ENCODE measurements at regions not wholly inside any gene's neighbourhood (a gene's known extent, or its start where the extent isn't known, plus 50 kb on each side); places are given as distances from the start of the nearest gene placed in this dataset.

DNA sequence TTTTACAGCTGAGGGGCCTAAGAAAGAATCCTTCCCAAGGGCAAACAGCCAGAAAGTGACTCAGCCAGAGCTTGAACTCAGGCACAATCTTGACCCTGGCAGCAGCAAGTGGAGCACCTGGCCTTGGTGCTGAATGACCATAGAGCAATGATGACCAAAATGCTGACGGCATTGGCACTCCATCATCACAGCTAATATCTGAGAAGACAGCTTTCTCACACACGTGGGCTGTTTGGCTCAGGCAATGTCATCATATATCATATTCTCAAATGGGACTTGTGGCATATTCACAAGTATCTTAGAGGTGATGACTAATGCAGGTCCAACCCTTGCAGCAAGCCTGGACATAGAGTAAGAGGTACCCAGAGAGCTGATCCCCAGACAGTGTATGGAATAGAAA, 443.9 kb upstream of the MYT1L start (continued):
- TF ChIP-seq, protein P1, sequence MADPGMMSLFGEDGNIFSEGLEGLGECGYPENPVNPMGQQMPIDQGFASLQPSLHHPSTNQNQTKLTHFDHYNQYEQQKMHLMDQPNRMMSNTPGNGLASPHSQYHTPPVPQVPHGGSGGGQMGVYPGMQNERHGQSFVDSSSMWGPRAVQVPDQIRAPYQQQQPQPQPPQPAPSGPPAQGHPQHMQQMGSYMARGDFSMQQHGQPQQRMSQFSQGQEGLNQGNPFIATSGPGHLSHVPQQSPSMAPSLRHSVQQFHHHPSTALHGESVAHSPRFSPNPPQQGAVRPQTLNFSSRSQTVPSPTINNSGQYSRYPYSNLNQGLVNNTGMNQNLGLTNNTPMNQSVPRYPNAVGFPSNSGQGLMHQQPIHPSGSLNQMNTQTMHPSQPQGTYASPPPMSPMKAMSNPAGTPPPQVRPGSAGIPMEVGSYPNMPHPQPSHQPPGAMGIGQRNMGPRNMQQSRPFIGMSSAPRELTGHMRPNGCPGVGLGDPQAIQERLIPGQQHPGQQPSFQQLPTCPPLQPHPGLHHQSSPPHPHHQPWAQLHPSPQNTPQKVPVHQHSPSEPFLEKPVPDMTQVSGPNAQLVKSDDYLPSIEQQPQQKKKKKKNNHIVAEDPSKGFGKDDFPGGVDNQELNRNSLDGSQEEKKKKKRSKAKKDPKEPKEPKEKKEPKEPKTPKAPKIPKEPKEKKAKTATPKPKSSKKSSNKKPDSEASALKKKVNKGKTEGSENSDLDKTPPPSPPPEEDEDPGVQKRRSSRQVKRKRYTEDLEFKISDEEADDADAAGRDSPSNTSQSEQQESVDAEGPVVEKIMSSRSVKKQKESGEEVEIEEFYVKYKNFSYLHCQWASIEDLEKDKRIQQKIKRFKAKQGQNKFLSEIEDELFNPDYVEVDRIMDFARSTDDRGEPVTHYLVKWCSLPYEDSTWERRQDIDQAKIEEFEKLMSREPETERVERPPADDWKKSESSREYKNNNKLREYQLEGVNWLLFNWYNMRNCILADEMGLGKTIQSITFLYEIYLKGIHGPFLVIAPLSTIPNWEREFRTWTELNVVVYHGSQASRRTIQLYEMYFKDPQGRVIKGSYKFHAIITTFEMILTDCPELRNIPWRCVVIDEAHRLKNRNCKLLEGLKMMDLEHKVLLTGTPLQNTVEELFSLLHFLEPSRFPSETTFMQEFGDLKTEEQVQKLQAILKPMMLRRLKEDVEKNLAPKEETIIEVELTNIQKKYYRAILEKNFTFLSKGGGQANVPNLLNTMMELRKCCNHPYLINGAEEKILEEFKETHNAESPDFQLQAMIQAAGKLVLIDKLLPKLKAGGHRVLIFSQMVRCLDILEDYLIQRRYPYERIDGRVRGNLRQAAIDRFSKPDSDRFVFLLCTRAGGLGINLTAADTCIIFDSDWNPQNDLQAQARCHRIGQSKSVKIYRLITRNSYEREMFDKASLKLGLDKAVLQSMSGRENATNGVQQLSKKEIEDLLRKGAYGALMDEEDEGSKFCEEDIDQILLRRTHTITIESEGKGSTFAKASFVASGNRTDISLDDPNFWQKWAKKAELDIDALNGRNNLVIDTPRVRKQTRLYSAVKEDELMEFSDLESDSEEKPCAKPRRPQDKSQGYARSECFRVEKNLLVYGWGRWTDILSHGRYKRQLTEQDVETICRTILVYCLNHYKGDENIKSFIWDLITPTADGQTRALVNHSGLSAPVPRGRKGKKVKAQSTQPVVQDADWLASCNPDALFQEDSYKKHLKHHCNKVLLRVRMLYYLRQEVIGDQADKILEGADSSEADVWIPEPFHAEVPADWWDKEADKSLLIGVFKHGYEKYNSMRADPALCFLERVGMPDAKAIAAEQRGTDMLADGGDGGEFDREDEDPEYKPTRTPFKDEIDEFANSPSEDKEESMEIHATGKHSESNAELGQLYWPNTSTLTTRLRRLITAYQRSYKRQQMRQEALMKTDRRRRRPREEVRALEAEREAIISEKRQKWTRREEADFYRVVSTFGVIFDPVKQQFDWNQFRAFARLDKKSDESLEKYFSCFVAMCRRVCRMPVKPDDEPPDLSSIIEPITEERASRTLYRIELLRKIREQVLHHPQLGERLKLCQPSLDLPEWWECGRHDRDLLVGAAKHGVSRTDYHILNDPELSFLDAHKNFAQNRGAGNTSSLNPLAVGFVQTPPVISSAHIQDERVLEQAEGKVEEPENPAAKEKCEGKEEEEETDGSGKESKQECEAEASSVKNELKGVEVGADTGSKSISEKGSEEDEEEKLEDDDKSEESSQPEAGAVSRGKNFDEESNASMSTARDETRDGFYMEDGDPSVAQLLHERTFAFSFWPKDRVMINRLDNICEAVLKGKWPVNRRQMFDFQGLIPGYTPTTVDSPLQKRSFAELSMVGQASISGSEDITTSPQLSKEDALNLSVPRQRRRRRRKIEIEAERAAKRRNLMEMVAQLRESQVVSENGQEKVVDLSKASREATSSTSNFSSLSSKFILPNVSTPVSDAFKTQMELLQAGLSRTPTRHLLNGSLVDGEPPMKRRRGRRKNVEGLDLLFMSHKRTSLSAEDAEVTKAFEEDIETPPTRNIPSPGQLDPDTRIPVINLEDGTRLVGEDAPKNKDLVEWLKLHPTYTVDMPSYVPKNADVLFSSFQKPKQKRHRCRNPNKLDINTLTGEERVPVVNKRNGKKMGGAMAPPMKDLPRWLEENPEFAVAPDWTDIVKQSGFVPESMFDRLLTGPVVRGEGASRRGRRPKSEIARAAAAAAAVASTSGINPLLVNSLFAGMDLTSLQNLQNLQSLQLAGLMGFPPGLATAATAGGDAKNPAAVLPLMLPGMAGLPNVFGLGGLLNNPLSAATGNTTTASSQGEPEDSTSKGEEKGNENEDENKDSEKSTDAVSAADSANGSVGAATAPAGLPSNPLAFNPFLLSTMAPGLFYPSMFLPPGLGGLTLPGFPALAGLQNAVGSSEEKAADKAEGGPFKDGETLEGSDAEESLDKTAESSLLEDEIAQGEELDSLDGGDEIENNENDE (IDR thresholded peaks at IDR 0.05; ENCODE audit: insufficient replicate concordance, low read length): no peak
- TF ChIP-seq POU5F1 (IDR thresholded peaks at IDR 0.05; ENCODE audit: low read depth, low read length): no peak
- no peak for TF ChIP-seq CHD1 (IDR thresholded peaks at IDR 0.05; ENCODE audit: low read depth, low read length)
- TF ChIP-seq, protein P2, sequence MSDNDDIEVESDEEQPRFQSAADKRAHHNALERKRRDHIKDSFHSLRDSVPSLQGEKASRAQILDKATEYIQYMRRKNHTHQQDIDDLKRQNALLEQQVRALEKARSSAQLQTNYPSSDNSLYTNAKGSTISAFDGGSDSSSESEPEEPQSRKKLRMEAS (IDR thresholded peaks at IDR 0.05): no peak
- TF ChIP-seq SUZ12 (IDR thresholded peaks at IDR 0.05; ENCODE audit: low read length): no peak
- TF ChIP-seq ZNF274 (IDR thresholded peaks at IDR 0.05; ENCODE audit: borderline replicate concordance, extremely low read depth, low read length): no peak
- TF ChIP-seq, protein P3, sequence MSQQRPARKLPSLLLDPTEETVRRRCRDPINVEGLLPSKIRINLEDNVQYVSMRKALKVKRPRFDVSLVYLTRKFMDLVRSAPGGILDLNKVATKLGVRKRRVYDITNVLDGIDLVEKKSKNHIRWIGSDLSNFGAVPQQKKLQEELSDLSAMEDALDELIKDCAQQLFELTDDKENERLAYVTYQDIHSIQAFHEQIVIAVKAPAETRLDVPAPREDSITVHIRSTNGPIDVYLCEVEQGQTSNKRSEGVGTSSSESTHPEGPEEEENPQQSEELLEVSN (IDR thresholded peaks at IDR 0.05): no peak
- TF ChIP-seq RAD21 (IDR thresholded peaks at IDR 0.05 in 1 of 2, conservative IDR thresholded peaks at IDR 0.05 in 1 of 2; ENCODE audit: low read depth in 2 of 2, low read length in 2 of 2): no peak
- no peak for TF ChIP-seq BRCA1 (IDR thresholded peaks at IDR 0.05; ENCODE audit: low read depth, low read length)
- no peak for TF ChIP-seq HDAC6 (IDR thresholded peaks at IDR 0.05; ENCODE audit: low read depth, low read length)
- TF ChIP-seq RBBP5 (IDR thresholded peaks at IDR 0.05; ENCODE audit: borderline replicate concordance, low read depth, low read length): no peak

Data from H1 (cell line).